ENCODE measurements at regions not wholly inside any gene's neighbourhood (a gene's known extent, or its start where the extent isn't known, plus 50 kb on each side); places are given as distances from the start of the nearest gene placed in this dataset. TPM values are rescaled to one million over a fixed set of nuclear protein-coding genes. Genes with fewer than 3 reads are reported as not detected.

DNA sequence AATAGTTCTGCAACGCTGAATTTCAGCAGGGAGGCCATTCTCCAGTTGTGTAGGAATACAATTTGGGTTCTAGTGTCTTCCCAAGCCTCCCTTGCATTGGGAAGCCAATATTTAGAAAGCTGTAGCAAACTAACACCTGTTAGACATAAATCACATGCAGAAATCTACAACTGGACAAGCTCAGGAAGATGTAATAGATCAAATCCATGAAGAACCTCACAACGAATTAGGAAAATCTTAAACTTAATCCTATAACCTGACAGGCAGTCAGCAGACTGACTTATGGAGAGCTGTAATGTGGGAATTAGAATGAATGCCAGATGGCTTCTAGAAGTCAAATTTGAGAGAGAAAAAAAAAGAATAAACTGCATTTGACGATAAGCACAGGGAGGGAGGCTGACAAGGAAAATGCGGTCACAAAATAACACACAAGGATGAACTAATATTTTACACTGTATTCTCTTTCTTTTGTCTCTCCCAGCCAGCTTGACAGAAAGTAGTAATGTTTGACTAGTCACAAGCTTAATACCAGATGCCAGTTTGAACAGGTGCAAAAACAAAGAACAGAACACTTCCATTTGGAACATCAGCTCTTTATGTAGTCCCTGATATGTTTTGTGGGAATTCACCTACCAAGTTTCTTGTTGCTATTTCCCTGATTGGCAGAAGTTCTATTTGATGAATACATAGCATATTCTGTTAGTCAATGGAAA is 50.8 kb upstream of the FANCL start:
- H3K4me1 ChIP-seq (ENCODE audit: insufficient read depth): 0 out of 2 replicates have a peak, but pooled peaks cover 3% of the 10 kb centered on the region
- H3F3A ChIP-seq (ENCODE audit: insufficient read depth): no peaks in the 10 kb centered on the region
- no peak overlapping the region for H3K4me2 ChIP-seq (ENCODE audit: unreplicated experiment)
- in situ Hi-C loops (cut with MboI): no loop called here
- H3K9me2 ChIP-seq (ENCODE audit: insufficient read depth): peaks cover 2% of the 10 kb centered on the region; the same call in 1 of the 2 replicates
- no peaks in the 10 kb centered on the region for H4K20me1 ChIP-seq (ENCODE audit: insufficient read depth)
- WGBS, 2 experiments (ENCODE audit: low coverage in 1 of 2, low lambda C conversion rate in 2 of 2, missing lambda C conversion rate in 2 of 2): 1 to 2% methylated on average over 4 of the region's 4 CpGs
- no peak overlapping the region for H3K27ac ChIP-seq
- H3K9ac ChIP-seq: no peak overlapping the region
- H3K36me3 ChIP-seq (ENCODE audit: low read depth): no peaks in the 10 kb centered on the region
- no peaks in the 10 kb centered on the region for H3K27me3 ChIP-seq (replicated peaks; ENCODE audit: insufficient read depth)
- no peaks in the 10 kb centered on the region for H3K79me2 ChIP-seq (ENCODE audit: insufficient read depth)
- TF ChIP-seq EZH2phosphoT487 (IDR thresholded peaks at IDR 0.05; ENCODE audit: insufficient read depth, low read depth) (no peak), EZH2 (IDR thresholded peaks at IDR 0.05; ENCODE audit: insufficient read depth, poor library complexity, severe bottlenecking) (no peak)
- H2AFZ ChIP-seq: no peak overlapping the region
- no peak overlapping the region for H3K4me3 ChIP-seq
- no peak for DNase-seq
- H3K9me3 ChIP-seq (ENCODE audit: low read depth): no peaks in the 10 kb centered on the region

Small RNA genes lying in the stretch of these regions (microRNA-seq; reads per million reads assigned to microRNA genes)
- gene MIR4432 (ENCODE audit: borderline number of aligned reads): not detected

Small RNA genes lying in the stretch of these regions (small RNA-seq; reads per million reads assigned to genes)
- gene AC007179.3 (ENCODE audit: low read depth, low replicate concordance) (not detected), gene MIR4432 (ENCODE audit: low read depth, low replicate concordance) (not detected), gene RNA5SP94 (ENCODE audit: low read depth, low replicate concordance) (not detected), gene RNU1-32P (ENCODE audit: low read depth, low replicate concordance) (not detected), gene RNU6-508P (ENCODE audit: low read depth, low replicate concordance) (not detected)

Data from GM23248 (cell line).